NK-92 treated with Interleukin-12 subunit alpha and Interleukin-12 subunit beta, amount 100 ng/mL, for 24 hours (cell line): ENCODE measurements at regions not wholly inside any gene's neighbourhood (a gene's known extent, or its start where the extent isn't known, plus 50 kb on each side); places are given as distances from the start of the nearest gene placed in this dataset.
"Not testable (repeated sequence)": the region's sequence is repeated elsewhere in the genome, so short reads cannot be mapped to it uniquely, and the experiment has no call there.

ENCODE experiments used
- DNase-seq: peaks from one replicate; lab custom pipeline; 2025; lab: John Stamatoyannopoulos, UW

DNA sequence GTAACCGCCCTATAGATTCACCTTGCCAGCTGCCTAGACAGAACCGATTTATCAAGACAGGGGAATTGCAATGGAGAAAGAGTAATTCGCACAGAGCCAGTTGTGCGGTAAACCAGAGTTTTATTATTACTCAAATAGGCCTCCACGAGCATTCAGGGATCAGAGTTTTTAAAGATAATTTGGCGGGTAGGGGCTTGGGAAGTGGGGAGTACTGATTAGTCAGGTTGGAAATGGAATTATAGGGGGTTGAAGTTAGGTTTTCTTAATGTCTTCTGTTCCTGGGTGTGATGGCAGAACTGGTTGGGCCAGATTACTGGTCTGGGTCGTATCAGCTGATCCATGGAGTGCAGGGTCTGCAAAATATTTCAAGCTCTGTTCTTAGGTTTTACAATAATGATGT lies 756.9 kb upstream of the ADGRB3 start:
- DNase-seq: not testable (repeated sequence)

DNA sequence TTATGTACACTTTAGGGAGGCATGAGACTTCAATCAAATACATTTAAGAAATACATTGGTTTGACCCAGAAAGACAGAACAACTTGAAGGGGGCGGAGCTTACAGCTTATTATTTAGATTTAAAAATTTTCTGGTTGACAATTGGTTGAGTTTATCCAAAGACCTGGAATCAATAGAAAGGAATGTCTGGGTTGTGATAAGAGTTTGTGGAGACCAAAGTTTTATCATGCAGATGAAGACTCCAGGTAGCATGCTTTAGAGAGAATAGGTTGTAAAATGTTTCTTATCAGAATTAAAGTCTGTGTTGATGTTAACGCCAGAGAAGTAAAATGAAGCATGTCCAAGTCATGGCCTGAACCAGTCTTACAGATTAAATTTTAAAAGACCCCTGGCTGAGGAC lies 757.8 kb upstream of the ADGRB3 start:
- no peak for DNase-seq

DNA sequence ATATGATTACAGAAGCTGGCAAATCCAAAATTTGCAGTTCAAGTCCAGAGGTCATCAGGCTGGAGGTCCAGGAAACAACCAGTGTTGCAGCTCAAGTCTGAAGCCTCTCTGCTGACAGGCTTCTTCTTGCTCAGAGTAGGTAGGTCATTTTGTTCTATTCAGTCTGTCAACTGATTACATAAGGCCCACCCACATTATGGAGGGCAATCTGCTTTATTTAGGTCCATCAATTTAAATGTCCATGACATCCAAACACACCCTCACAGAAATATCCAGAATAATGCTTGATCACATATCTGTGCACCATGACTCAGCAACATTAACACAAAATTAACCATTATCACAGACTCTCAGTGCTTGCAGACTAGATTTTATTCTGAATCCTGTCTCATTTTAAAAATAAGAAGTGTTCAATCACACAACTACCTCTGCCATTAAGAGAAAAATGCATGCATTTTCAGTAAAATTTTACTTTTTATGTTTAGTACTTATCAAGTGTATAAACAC lies 759.2 kb upstream of the ADGRB3 start:
- DNase-seq: no peak

DNA sequence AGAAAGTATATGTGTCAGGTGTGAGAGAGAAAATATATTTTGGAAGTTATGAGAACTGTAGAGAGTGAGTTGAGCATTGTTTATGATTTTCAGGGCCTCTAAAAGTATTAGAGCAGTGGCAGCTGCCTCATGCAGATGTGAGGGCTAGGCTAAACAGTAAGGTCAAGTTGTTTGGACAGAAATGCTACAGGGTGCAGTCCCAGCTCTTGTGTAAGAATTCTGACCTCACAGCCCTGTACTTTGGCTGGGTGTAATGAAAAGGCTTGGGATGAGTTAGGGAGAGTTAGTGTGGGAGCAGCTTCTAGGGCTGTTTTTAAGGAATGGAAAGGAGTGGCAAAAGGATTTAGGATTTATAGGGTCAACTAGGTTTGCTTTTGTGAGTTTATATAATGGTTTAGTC lies 764.8 kb upstream of the ADGRB3 start:
- DNase-seq: no peak

DNA sequence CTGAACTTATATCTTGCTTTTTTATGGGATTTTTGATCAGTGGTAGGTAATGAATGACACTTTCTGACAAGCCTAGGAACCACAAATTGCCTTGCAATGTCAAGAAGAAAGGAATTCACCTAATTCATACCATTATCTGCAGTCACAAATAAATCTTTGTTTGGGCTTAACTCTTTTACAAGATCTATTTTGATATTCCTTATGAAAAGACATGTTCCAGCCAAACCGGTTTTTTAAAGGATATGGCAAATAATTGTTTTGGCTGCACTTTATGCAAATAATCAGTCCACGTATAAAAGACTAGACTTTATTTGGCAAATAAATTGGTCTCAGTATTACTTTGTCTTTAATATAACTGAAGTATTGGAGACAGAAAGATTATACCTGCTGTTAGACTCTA lies 771.7 kb upstream of the ADGRB3 start:
- no peak for DNase-seq

DNA sequence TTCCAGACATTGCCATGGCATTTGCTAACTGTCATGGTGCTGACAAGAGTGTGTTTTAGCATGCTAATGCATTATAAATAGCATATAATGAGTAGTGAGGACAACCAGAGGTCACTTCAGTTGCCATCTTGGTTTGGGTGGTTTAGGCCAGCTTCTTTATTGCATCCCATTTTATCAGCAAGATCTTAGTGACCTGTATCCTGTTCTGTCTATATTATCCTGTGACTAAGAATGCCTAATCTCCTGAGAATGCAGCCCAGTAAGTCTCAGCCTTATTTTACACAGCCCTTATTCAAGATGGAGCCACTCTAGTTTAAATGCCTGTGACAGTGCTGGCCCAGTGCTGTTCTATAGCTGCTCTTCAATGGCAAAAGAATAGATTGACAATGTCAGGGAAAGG lies 781.0 kb upstream of the ADGRB3 start:
- DNase-seq: no peak

DNA sequence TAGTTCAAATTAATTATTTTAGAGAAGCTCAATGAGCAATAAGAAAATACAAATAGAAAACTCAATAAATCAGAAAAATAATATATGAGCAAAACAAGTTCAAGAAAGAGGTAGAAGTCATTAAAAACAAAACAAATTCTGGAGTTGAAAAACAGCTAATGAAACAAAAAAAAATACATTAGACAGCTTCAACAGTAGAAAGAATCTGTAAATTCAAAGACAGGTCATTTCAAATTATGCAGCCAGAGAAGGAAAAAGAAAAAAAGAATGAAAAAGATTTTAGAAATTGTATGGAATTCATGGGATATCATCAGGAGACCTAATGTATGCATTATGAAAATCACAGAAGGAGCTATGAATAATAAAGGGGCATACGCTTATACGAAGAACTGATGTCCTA lies 795.3 kb upstream of the ADGRB3 start:
- DNase-seq: no peak

DNA sequence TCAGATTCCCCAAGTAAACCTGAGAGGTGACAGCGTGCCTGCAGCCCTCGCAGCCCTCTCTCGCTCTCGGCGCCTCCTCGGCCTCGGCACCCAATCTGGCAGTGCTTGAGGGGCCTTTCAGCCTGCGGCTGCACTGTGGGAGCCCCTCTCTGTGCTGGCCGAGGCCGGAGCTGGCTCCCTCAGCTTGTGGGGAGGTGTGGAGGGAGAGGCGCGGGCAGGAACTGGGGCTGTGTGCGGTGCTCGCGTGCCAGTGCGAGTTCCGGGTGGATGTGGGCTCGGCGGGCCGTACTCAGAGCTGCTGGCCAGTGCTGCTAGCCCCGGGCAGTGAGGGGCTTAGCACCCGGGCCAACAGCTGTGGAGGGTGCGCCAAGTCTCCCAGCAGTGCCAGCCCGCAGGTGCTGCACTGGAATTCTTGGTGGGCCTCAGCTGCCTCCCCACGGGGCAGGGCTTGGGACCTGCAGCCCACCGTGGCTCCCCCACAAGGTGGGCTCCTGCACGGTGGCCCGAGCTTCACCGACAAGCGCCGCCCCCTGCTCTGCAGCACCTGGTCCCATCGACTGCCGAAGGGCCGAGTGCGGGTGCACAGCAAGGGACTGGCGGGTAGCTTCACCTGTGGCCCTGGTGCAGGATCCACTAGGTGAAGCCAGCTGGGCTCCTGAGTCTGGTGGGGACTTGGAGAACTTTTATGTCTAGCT lies 809.7 kb upstream of the ADGRB3 start:
- DNase-seq: no peak

DNA sequence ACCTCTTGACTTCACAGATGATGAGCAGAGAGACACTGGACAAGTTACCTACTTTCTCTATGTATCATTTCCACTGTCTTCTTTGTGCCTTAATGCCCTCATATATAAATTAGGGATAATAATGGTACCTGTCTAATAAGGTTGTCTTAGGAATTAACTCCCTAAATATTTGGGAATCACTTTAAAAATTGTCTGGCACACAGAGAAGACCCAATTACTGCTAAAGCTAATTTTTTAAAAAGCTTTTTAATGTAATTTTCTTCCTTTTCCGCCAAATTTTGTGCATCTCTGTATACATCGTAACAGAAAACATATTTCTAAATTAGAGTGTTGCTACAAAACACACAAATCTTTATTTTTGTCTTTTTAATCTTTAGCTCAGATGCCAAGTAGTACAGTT lies 816.8 kb upstream of the ADGRB3 start:
- DNase-seq: no peak

DNA sequence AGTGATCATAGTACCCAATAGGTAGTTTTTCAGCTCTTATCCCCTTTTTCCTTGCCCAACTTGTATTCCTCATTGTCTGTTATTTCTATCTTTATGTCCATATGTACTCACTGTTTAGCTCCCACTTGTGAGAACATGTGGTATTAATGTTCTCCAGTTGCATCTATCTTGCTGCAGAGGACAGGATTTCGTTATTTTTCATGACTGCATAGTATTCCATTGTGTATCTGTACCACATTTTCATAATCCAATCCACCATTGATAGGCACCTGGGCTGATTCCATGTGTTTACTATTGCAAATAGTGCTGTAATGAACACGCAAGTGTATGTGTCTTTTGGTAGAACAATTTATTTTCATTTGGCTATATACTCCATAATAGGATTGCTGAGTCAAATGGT lies 819.5 kb upstream of the ADGRB3 start:
- DNase-seq: no peak

DNA sequence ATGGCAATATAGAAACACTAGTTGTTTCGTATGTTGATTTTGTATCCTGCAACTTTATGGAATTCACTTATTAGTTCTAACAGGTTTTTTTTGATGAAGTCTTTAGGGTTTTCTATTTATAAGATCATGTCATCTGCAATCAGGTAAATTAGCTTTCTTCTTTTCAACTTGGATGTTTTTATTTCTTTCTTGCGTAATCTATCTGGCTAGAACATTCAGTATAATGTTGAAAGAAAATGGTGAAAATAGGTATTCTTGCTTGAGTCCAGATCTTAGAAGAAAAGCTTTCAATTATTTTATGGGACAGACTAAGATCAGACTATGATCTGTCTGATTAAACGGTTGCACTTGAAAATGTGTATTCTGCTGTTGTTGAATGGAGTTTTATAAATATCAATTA lies 820.8 kb upstream of the ADGRB3 start:
- DNase-seq: no peak

DNA sequence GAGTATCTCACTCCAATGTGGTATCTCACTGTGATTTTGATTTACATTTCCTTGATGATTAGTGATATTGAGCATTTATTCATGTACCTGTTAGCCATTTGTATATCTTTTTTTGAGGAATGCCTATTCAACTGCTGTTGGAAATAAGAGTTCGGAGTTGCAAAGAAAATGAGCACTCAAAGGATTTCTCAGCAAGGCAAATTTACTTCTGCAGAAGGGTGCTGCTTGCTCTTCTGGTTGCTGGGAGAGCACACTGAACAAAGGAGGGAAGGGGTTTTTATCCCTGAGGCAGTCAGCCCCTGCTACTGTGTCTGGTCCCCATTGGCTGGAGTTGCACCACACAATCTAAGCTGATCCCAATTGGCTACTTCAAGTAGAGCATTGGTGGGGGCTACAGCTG lies 822.4 kb upstream of the ADGRB3 start:
- no peak for DNase-seq

DNA sequence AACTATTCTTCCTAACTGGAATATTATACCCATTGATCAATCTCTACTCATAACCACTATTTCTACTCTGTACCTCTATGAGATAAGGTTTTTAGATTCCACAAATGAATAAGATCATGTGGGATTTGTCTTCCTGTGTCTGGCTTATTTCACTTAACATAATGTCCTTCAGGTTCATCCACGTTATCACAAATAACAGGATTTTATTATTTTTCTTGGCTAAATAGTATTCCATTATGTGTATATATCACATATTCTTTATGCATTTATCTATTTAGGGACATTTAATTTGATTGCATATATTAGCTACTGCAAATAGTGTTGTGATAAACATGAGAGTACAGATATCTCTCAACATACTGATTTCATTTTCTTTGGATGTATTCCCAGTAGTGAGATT lies 823.0 kb upstream of the ADGRB3 start:
- no peak for DNase-seq

DNA sequence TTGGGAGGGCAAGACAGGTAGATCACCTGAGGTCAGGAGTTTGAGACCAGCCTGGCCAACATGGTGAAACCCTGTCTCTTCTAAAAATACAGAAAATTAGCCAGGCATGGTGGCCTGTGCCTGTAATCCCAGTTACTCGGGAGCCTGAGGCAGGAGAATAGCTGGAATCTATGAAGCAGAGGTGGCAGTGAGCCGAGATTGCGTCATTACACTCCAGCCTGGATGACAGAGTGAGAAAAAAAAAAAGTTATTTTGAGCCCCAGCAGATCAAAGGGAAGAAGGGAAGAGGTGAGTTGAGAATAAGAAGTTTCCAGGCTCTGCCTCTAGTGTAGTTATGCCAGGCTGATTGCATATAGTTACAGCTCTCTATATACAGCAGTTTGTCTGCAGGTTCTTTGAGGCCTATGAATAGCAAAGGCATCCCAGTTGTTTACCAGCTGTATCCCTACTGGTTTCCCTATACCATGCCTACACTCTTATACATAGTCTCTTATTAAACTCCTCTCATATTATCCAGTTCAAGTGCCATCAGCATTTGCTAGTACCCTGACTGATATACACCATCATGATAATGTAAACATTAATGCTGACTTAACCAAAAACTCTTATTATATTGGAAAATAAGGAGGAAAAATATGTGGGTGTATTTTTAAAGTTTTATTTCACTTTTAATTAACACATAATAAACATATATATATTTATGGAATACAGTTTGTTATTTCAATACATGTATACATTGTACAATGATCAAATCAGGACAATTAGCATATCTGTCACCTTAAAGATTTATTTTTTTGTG lies 823.6 kb upstream of the ADGRB3 start:
- no peak for DNase-seq

DNA sequence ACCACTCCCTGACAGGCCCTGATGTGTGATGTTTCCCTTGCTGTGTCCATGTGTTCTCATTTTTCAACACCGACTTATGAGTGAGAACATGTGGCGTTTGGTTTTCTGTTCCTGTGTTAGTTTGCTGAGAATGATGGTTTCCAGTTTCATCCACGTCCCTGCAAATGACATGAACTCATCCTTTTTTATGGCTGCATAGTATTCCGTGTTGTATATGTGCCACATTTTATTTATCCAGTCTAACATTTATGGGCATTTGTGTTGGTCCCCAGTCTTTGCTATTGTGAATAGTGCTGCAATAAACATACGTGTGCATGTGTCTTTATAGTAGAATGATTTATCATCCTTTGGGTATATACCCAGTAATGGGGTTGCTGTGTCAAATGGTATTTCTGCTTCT lies 830.3 kb upstream of the ADGRB3 start:
- not testable (repeated sequence) for DNase-seq

DNA sequence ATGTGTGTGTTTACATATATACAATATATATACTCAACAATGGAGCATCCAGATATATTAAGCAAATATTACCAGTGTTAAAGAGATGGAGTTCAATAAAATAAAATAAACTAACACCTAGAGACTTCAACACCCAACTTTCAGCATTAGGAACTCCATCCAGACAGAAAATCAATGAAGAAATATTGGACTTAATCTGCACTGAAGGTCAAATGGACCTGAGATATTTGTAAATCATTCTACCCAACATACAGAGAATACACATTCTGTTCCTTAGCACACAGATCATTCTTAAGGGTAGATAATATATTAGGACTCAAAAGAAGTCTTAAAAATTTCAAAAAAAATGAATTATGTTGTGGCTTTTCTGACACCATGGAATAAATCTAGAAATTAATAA lies 832.3 kb upstream of the ADGRB3 start:
- no peak for DNase-seq

DNA sequence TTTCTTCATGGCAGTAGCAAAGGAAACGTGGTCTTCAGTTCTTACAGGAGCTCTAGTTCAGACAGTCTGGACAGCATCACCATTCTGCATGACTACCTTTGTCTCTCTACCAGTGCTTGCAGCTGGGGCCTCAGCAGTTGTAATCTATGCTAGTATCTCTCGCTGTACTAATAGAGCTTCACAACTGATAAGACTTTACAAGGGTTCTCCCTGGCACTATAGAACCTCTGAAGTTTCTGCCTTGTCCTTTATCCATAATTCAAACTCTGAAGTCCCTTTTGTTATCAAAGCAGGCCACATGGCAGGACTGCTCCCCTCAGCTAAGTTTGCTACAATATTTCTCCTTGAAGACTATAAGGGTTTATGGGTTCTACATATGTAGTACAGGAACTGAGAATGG lies 842.1 kb upstream of the ADGRB3 start:
- DNase-seq: no peak

DNA sequence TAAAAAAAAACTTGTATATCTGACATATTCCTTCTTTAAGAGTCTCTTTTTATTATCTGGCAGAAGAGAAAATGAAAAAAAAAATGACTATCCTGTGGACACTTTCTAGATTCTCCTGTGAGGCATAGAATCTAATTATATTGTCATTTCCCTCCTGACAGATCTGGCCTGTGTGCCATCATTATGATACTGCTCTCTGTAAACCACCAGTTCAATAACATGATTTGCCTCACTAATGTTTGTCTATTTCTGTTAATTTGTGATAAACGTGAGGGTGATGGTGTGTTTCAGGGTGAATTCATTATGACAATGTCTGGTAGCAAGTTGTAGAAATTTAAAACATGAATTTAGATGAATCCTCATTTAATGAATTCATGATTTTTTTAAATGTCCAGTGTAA lies 844.5 kb upstream of the ADGRB3 start:
- DNase-seq: no peak

DNA sequence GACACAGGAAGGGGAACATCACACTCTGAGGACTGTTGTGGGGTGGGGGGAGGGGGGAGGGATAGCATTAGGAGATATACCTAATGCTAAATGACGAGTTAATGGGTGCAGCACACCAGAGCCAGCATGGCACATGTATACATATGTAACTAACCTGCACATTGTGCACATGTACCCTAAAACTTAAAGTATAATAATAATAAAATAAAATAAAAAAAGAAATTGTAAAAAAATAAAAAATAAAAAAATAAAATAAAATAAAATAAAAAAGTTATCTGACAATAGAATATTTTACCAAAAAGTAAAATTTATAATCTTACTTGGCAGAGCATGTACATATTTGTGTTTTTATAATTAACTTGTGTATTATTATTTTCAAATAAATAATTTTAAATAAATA lies 848.0 kb upstream of the ADGRB3 start:
- DNase-seq: not testable (repeated sequence)

DNA sequence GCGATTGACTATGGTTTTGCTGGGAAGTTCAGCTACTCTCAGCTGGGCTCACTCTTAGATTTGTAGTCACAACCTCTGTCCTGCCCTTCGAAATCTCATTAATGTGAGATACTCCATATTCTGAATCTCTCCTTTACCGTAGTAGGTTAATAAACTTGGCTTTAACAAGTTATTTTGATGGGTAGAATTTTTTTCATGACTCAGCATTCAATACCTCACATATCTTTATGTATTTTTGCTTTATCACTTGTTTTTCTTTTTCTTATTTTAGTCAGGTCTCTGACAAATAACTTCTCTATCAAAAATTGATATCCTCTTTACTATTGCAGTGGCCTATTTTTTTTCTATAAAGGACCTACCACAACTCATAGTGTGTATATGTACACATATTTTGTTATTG lies 855.2 kb upstream of the ADGRB3 start:
- no peak for DNase-seq

DNA sequence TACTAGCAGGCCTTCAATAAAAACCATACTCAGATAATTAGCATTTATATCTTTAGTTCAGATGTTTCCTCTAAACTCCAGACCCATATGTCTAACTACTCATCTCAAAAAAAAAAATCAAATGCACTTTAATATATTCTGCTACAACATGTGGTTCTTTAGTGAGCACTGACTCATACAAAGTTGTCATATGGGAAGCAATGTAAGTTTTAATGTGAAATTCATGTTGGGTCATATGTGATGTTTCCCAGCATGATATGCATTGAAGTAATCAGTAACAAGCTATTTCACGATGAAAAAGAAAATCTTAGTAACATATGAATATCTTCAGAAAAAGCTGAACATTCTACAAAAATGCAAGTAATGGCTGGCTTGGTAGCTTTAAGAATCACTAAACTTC lies 859.7 kb upstream of the ADGRB3 start:
- DNase-seq: no peak

DNA sequence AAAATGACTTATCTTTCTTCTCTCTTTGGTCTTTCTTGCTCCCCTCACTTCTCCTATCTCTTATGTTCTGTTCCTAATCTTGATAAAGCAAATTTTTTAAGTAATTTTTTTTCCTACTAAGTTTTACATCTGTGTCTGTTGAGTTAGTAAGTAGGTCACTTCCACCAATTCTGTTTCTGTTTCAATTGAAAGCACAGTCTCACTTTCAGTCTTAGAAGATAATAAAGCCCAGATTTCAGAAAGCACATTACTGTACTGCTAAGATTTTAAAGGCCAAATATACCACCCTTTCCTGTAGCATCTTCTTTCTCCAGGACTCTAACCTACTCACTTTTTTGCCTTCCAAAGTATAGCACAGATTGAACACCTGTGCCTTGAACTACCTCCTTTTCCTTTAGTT lies 866.1 kb upstream of the ADGRB3 start:
- DNase-seq: no peak

DNA sequence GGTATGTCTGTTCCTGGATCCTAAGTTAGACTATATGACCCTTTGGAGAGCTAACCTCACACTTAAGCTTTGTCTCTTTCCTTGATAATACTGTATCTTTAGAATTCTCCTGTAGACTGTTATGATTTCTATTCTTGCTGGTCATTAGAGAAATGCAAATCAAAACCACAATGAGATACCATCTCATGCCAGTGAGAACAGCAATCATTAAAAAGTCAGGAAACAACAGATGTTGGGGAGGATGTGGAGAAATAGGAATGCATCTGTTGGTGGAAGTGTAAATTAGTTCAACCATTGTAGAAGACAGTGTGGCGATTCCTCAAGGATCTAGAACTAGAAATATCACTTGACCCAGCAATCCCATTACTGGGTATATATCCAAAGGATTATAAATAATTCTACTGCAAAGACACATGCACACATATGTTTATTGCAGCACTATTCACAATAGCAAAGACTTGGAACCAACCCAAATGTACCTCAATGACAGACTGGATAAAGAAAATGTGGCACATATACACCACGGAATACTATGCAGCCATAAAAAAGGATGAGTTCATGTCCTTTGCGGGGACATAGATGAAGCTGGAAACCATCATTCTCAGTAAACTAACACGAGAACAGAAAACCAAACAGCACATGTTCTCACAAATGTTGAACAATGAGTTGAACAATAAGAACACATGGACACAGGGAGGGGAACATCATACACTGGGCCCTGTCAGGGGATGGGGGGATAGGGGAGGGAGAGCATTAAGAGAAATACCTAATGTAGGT lies 867.8 kb upstream of the ADGRB3 start:
- DNase-seq: not testable (repeated sequence)
